Neuronal stem cell (in vitro differentiated cells): ENCODE measurements at regions not wholly inside any gene's neighbourhood (a gene's known extent, or its start where the extent isn't known, plus 50 kb on each side); places are given as distances from the start of the nearest gene placed in this dataset.

Source experiments
- DNase-seq: peaks from one replicate; pipeline ENCODE4 v3.0.0-alpha.2; 2013; ENCODE audit warnings: low spot score
- H2AFZ ChIP-seq: one replicate; pipeline ENCODE4 v1.6.1; 2013; ENCODE audit warnings: mild to moderate bottlenecking, low read length, inconsistent platforms
- H2AK5ac ChIP-seq: 2 replicates; pipeline ENCODE4 v1.6.1; 2013; ENCODE audit warnings: low read depth, mild to moderate bottlenecking, inconsistent platforms, low read length, moderate library complexity, mixed read lengths
- H2BK120ac ChIP-seq: 2 replicates; pipeline ENCODE4 v1.6.1; 2013; ENCODE audit warnings: low read depth, mild to moderate bottlenecking, inconsistent platforms, low read length, moderate library complexity, mixed read lengths
- H2BK12ac ChIP-seq: one replicate; pipeline ENCODE4 v1.6.1; 2013; ENCODE audit warnings: low read length, inconsistent platforms
- H2BK15ac ChIP-seq: 2 replicates; pipeline ENCODE4 v1.6.1; 2013; ENCODE audit warnings: mild to moderate bottlenecking, low read length, inconsistent platforms, mixed read lengths
- H2BK5ac ChIP-seq: one replicate; pipeline ENCODE4 v1.6.1; 2013; ENCODE audit warnings: inconsistent platforms, mild to moderate bottlenecking, low read length, moderate library complexity
- H3K14ac ChIP-seq: one replicate; pipeline ENCODE4 v1.6.1; 2013; ENCODE audit warnings: low read length, inconsistent platforms
- H3K18ac ChIP-seq: 2 replicates; pipeline ENCODE4 v1.6.1; 2013; ENCODE audit warnings: low read length, inconsistent platforms
- H3K23ac ChIP-seq: 2 replicates; pipeline ENCODE4 v1.6.1; 2013; ENCODE audit warnings: low read depth, mild to moderate bottlenecking, mixed read lengths, low read length, inconsistent platforms; ENCODE audit not compliant: poor library complexity
- H3K27ac ChIP-seq: replicated peaks from 3 replicates; pipeline ENCODE4 v1.5.1; 2013; ENCODE audit warnings: low read length, inconsistent platforms
- H3K27me3 ChIP-seq, 3 experiments: 2 replicates each; pipeline ENCODE4 v1.6.1; 2013; ENCODE audit warnings: low read length in 3 of 3, mild to moderate bottlenecking in 2 of 3, inconsistent platforms in 1 of 3, low read depth in 1 of 3, mixed read lengths in 1 of 3, moderate library complexity in 1 of 3; ENCODE audit not compliant: control insufficient read depth in 3 of 3, insufficient read depth in 3 of 3
- H3K36me3 ChIP-seq, 2 donors: replicated peaks in 1 of 2; 2 replicates each; pipeline ENCODE4 v1.6.1; 2013; ENCODE audit warnings: low read length in 2 of 2; ENCODE audit not compliant: control insufficient read depth in 2 of 2, insufficient read depth in 2 of 2
- H3K4ac ChIP-seq: 2 replicates; pipeline ENCODE4 v1.6.1; 2013; ENCODE audit warnings: inconsistent platforms, mild to moderate bottlenecking, low read length, moderate library complexity
- H3K4me1 ChIP-seq, 2 donors: 1 replicate in 1 of 2; 2 replicates in 1 of 2; pipeline ENCODE4 v1.6.1; 2013; ENCODE audit warnings: low read length in 2 of 2, low read depth in 1 of 2; ENCODE audit not compliant: control insufficient read depth in 2 of 2, insufficient read depth in 1 of 2
- H3K4me2 ChIP-seq: one replicate; pipeline ENCODE4 v1.6.1; 2013; ENCODE audit warnings: mild to moderate bottlenecking, low read length, inconsistent platforms; ENCODE audit not compliant: insufficient read depth, poor library complexity, severe bottlenecking
- H3K4me3 ChIP-seq, 2 donors: 2 replicates each; pipeline ENCODE4 v1.5.1; 2013; ENCODE audit warnings: low read length in 2 of 2, mild to moderate bottlenecking in 2 of 2, inconsistent platforms in 1 of 2, moderate library complexity in 1 of 2
- H3K79me1 ChIP-seq: one replicate; pipeline ENCODE4 v1.6.1; 2013; ENCODE audit warnings: low read depth, mild to moderate bottlenecking, inconsistent platforms, low read length, moderate library complexity
- H3K9ac ChIP-seq: one replicate; pipeline ENCODE4 v1.6.1; 2013; ENCODE audit warnings: mild to moderate bottlenecking, low read depth, low read length, inconsistent platforms; ENCODE audit not compliant: poor library complexity
- H3K9me3 ChIP-seq, 2 donors: replicated peaks in 1 of 2; 2 replicates each; pipeline versions ENCODE3 to v1.6.1; 2013; ENCODE audit warnings: low read length in 2 of 2, mild to moderate bottlenecking in 2 of 2, inconsistent platforms in 1 of 2, low read depth in 1 of 2, mixed read lengths in 1 of 2, moderate library complexity in 1 of 2; ENCODE audit not compliant: control insufficient read depth in 2 of 2, insufficient read depth in 1 of 2
- H4K8ac ChIP-seq: one replicate; pipeline ENCODE4 v1.6.1; 2013; ENCODE audit warnings: low read depth, mild to moderate bottlenecking, inconsistent platforms, low read length, moderate library complexity
- H4K91ac ChIP-seq: one replicate; pipeline ENCODE4 v1.6.1; 2013; ENCODE audit warnings: low read length, low read depth, mild to moderate bottlenecking, inconsistent platforms; ENCODE audit not compliant: poor library complexity
- whole genome bisulfite sequencing, 2 donors: extraction: QIAGEN DNeasy Blood & Tissue Kit; methylation state at CpG; one replicate each; pipeline ENCODE4 v1.1.7; 2013; ENCODE audit warnings: missing lambda C conversion rate in 2 of 2, mixed read lengths in 1 of 2; ENCODE audit not compliant: insufficient read length in 2 of 2, insufficient replicate concordance in 1 of 2; ENCODE audit errors: extremely low coverage in 2 of 2; 5-methylcytosine and 5-hydroxymethylcytosine counted together

DNA sequence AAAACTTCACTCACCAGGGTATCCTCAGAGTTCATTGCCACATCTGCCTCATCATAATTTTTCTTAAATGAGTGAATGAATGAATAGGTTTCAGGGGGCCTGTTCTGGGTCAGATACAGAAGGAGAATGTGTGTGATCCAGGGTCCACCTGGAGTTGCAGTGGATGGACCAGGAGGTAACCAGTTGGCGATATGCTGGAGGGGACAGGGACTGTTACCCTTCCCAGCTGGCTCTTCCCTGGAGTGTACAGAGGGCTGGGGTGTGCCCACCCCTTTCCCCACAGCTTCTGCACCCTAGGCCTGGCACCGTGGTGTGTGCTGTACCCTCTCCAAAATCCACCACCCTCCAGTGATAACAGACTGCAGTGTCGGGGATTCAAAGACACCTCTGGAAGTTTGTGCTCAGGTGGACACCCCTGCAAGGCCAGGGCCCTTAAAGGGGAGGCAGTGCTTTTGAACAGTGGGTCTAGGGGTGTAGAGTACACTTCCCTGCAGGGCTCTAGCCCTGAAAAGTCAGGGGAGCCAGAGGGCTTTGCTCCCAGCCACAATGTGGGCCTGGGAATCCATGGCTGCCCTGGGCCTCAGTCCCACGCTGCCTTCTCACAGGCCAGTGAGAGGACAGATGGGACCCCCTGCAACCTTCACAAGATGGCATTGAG, 134.4 kb upstream of the UNC5B start:
- Histone ChIP-seq H3K79me1 (no peaks in the 10 kb centered on the region), H2AFZ (no peak overlapping the region), H3K4ac (no peak overlapping the region), H3K9me3 (no peaks in the 10 kb centered on the region), H3K18ac (peak overlapping the region; percentile 20), H2BK5ac (peak overlapping the region; percentile 14), H3K9ac (no peak overlapping the region), H3K4me3 (no peak overlapping the region), H2BK120ac (no peak overlapping the region), H3K36me3 (no peaks in the 10 kb centered on the region), H2AK5ac (peak overlapping the region; percentile 72), H3K27me3 (peaks cover 0 to 20% (median 0%) of the 10 kb centered on the region in 3 experiments), H2BK15ac (no peak overlapping the region), H2BK12ac (no peak overlapping the region), H4K91ac (no peak overlapping the region), H3K4me2 (no peak overlapping the region), H4K8ac (no peak overlapping the region), H3K4me1 (peaks cover 0 to 32% of the 10 kb centered on the region in 2 donors), H3K23ac (no peak overlapping the region), H3K14ac (no peak overlapping the region), H3K27ac (no peak overlapping the region)
- WGBS, 2 donors: no CpG with 5 or more reads among the region's 4 CpGs
- DNase-seq: no peak

- no peak overlapping the region for H2AFZ ChIP-seq
- H2AK5ac ChIP-seq: peak overlapping the region; percentile 72
- no peak for DNase-seq
- H3K27ac ChIP-seq: no peak overlapping the region
- no peak overlapping the region for H2BK120ac ChIP-seq
- H3K9me3 ChIP-seq: no peaks in the 10 kb centered on the region
- H3K4me1 ChIP-seq: peaks cover 0 to 37% of the 10 kb centered on the region in 2 donors
- no peak overlapping the region for H3K9ac ChIP-seq
- peak overlapping the region; percentile 11 for H2BK12ac ChIP-seq
- no peak overlapping the region for H4K8ac ChIP-seq
- H3K79me1 ChIP-seq: no peaks in the 10 kb centered on the region
- no peak overlapping the region for H3K14ac ChIP-seq
- no peak overlapping the region for H3K4ac ChIP-seq
- peaks cover 0 to 13% (median 0%) of the 10 kb centered on the region in 3 experiments for H3K27me3 ChIP-seq
- no CpG with 5 or more reads among the region's 14 CpGs for WGBS, 2 donors
- H4K91ac ChIP-seq: no peak overlapping the region
- H3K36me3 ChIP-seq: no peaks in the 10 kb centered on the region
- no peak overlapping the region for H3K4me3 ChIP-seq
- H3K23ac ChIP-seq: no peak overlapping the region
- H2BK5ac ChIP-seq: peak overlapping the region; percentile 14
- H2BK15ac ChIP-seq: peak overlapping the region; percentile 65
- no peak overlapping the region for H3K4me2 ChIP-seq
- no peak overlapping the region for H3K18ac ChIP-seq
These were observed 133.8 kb upstream of the UNC5B start for GRCh38 chr10:71078454-71079145.

- Histone ChIP-seq H3K4me3 (no peak overlapping the region), H4K91ac (peak overlapping the region; percentile 1), H3K14ac (peak overlapping the region; percentile 83), H3K4ac (no peak overlapping the region), H3K18ac (peak overlapping the region; percentile 85), H2BK5ac (peak overlapping the region; percentile 1), H3K27me3 (peaks cover 0 to 9% (median 0%) of the 10 kb centered on the region in 3 experiments), H2AFZ (no peak overlapping the region), H3K27ac (no peak overlapping the region), H3K9me3 (no peaks in the 10 kb centered on the region), H3K23ac (no peak overlapping the region), H3K79me1 (no peaks in the 10 kb centered on the region), H4K8ac (no peak overlapping the region), H2BK120ac (no peak overlapping the region), H3K4me2 (no peak overlapping the region), H3K4me1 (peaks cover 0 to 46% of the 10 kb centered on the region in 2 donors), H2BK12ac (peak overlapping the region; percentile 43), H2BK15ac (peak overlapping the region; percentile 11), H3K36me3 (no peaks in the 10 kb centered on the region), H2AK5ac (peak overlapping the region; percentile 7), H3K9ac (no peak overlapping the region)
- no peak for DNase-seq
- no CpG with 5 or more reads among the region's 12 CpGs for WGBS, 2 donors
These were observed 132.5 kb upstream of the UNC5B start for GRCh38 chr10:71079761-71080380.
